ENCODE measurements at regions not wholly inside any gene's neighbourhood (a gene's known extent, or its start where the extent isn't known, plus 50 kb on each side); places are given as distances from the start of the nearest gene placed in this dataset.

DNA sequence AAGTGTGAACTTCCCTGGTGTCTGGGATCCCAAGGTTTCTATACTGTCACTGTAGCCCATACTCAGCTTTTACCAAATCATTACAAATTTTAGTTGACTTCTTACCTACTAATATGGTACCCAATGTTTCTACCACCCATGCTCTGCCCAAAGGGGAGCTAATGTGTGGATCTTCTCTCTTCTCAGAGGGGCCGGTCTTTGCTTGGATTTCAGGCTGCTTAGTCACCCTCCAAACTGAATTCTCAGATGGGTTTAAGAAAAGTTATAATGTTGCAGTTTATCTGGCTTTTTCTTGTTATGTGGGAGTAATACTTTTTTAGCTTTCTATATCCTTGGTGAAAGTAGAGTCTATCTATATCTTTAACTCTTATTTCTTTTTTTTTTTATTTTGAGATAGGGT lies 67.1 kb upstream of the AKAP13 start:
- H3K9ac ChIP-seq (ENCODE audit: low read depth, low read length) = no peak overlapping the region
- no peaks in the 10 kb centered on the region for H3K9me3 ChIP-seq (ENCODE audit: control insufficient read depth, insufficient read depth, low read length)
- H3K4me3 ChIP-seq (ENCODE audit: low read depth, low read length) = no peak overlapping the region
- no peaks in the 10 kb centered on the region for H3K27me3 ChIP-seq (ENCODE audit: control insufficient read depth, insufficient read depth, low read length)
- H3K27ac ChIP-seq (ENCODE audit: low read depth, low read length) = no peak overlapping the region
- H3K4me1 ChIP-seq (ENCODE audit: control insufficient read depth, insufficient read depth, low read length) = peaks cover 10% of the 10 kb centered on the region
- no peaks in the 10 kb centered on the region for H3K36me3 ChIP-seq (ENCODE audit: control insufficient read depth, insufficient read depth, low read length)

DNA sequence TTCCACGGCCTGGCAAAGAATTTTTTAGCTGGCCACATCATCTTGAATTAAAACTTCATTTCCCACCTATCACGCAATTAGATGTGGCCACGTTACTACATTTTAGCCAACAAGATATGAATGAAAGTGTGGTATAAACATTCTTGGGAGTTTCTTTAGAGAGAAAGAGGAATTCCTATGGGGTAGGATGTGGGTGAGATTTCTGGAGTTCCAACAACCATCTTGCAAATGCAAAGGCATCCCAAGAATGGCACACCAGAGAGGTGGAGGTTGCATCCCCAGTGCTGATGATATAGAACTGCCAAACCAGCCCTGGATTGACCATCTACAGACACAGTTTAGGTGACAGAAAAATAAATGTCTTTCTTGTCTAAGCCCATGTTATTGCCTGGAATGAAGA lies 66.3 kb upstream of the AKAP13 start:
- Histone ChIP-seq H3K9me3 (ENCODE audit: control insufficient read depth, insufficient read depth, low read length) (no peaks in the 10 kb centered on the region), H3K4me1 (ENCODE audit: control insufficient read depth, insufficient read depth, low read length) (peaks cover 10% of the 10 kb centered on the region), H3K27me3 (ENCODE audit: control insufficient read depth, insufficient read depth, low read length) (no peaks in the 10 kb centered on the region), H3K36me3 (ENCODE audit: control insufficient read depth, insufficient read depth, low read length) (no peaks in the 10 kb centered on the region), H3K9ac (ENCODE audit: low read depth, low read length) (no peak overlapping the region), H3K4me3 (ENCODE audit: low read depth, low read length) (no peak overlapping the region), H3K27ac (ENCODE audit: low read depth, low read length) (no peak overlapping the region)

DNA sequence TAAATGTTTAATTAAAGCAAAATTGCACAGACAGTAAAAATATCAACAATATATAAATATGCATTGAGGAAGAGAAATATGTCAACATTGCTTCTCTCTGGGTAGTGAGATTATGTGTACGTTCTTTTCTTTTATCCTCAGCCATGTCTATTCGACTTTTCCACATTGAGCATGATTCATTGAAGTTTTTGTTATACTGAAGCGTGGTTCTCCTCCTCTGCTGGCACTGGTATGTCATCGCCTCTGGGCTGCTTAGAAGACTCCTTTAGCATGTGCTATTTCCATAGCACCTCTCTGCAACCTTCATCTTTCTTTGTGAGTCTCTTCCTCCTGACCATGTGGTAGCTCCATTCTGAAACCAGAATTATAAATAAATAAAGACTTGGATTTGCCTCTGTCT lies 65.8 kb upstream of the AKAP13 start:
- H3K9me3 ChIP-seq (ENCODE audit: control insufficient read depth, insufficient read depth, low read length) = no peaks in the 10 kb centered on the region
- H3K27me3 ChIP-seq (ENCODE audit: control insufficient read depth, insufficient read depth, low read length) = no peaks in the 10 kb centered on the region
- H3K4me3 ChIP-seq (ENCODE audit: low read depth, low read length) = no peak overlapping the region
- no peak overlapping the region for H3K27ac ChIP-seq (ENCODE audit: low read depth, low read length)
- no peaks in the 10 kb centered on the region for H3K36me3 ChIP-seq (ENCODE audit: control insufficient read depth, insufficient read depth, low read length)
- H3K9ac ChIP-seq (ENCODE audit: low read depth, low read length) = no peak overlapping the region
- H3K4me1 ChIP-seq (ENCODE audit: control insufficient read depth, insufficient read depth, low read length) = peaks cover 10% of the 10 kb centered on the region

DNA sequence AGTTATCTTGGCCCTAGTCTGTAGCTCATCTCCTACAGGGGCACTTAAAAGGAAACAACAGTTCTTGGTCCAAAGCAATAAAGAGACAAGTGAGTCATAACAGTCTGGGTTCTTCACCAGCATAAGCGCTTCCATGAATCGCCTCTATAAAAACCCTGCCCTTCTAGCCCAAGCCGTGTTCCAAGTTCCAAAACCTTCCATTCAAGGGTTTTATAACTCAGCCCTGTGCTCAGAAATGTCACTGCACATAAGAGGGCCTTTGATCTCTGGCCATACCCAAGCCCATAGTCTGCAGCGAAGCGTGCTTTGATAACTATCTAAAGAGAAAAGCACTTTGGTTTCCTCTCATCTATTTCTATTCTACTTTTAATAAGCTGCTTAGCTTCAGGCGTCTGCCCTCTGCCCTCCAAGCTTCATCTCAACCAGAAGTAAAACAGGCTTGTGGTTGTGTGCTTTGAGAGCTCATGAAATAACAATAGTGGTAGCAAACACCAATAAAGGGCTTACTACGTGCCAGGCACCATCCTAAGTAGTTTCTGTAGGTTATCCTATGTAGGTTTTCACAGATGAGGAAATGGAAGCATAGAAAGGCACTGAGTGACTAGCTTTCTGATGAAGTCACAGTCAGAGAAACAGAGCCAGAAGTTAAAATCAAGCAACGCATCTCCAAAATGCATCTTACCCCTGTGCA lies 64.0 kb upstream of the AKAP13 start:
- Histone ChIP-seq H3K27ac (ENCODE audit: low read depth, low read length) (no peak overlapping the region), H3K36me3 (ENCODE audit: control insufficient read depth, insufficient read depth, low read length) (no peaks in the 10 kb centered on the region), H3K27me3 (ENCODE audit: control insufficient read depth, insufficient read depth, low read length) (no peaks in the 10 kb centered on the region), H3K9ac (ENCODE audit: low read depth, low read length) (no peak overlapping the region), H3K4me3 (ENCODE audit: low read depth, low read length) (no peak overlapping the region), H3K4me1 (ENCODE audit: control insufficient read depth, insufficient read depth, low read length) (peaks cover 10% of the 10 kb centered on the region), H3K9me3 (ENCODE audit: control insufficient read depth, insufficient read depth, low read length) (no peaks in the 10 kb centered on the region)

DNA sequence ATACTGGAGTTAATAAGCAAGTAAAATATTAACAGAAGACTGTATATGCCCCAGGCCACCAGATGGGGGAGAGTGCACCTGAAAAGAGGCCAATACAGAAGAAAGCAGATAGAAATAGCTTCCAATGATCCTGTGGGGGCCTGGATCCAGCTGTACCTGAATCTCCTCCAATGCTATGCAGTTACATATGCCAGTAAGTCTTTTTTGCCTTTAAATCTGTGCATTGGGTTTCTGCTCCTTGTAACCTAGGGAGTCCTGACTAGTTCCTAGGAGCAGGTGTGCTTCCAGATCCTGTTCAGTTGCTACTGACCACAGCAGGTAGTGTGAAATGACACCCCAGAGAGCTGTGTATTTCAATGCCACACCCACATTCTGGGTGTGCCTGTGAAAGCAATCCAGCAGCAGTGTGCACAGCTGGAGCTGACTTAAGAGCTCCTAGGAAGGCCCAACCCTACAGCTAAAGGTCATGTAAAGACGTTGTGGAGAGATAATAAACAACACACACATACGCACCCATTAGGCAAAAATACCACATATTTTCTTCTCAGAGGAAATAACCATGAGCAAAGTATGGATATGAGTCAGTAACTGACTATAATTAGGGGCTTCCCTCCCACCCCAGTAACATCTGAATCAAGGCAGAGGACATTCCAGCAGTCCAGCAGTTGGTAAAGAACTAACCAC lies 62.2 kb upstream of the AKAP13 start:
- Histone ChIP-seq H3K4me1 (ENCODE audit: control insufficient read depth, insufficient read depth, low read length) (0 out of 2 replicates have a peak, but pooled peaks cover 1% of the 10 kb centered on the region), H3K9ac (ENCODE audit: low read depth, low read length) (no peak overlapping the region), H3K27ac (ENCODE audit: low read depth, low read length) (no peak overlapping the region), H3K4me3 (ENCODE audit: low read depth, low read length) (no peak overlapping the region), H3K36me3 (ENCODE audit: control insufficient read depth, insufficient read depth, low read length) (no peaks in the 10 kb centered on the region), H3K27me3 (ENCODE audit: control insufficient read depth, insufficient read depth, low read length) (no peaks in the 10 kb centered on the region), H3K9me3 (ENCODE audit: control insufficient read depth, insufficient read depth, low read length) (no peaks in the 10 kb centered on the region)

DNA sequence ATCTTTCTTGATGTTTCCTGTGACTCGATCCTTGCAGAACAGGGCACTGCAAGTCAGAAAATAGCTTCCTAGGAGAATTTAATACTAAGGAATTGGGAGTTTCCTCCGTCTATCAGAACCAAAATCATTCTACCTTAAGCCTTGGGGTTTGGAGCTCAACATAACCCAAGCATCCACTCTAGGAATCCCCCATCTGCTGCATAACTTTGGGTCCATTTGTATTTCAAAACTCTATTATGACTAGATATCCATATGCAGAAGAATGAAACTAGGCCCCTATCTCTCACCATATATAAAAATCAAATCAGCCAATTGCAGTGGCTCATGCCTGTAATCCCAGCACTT lies 61.7 kb upstream of the AKAP13 start:
- no peak overlapping the region for H3K9ac ChIP-seq (ENCODE audit: low read depth, low read length)

DNA sequence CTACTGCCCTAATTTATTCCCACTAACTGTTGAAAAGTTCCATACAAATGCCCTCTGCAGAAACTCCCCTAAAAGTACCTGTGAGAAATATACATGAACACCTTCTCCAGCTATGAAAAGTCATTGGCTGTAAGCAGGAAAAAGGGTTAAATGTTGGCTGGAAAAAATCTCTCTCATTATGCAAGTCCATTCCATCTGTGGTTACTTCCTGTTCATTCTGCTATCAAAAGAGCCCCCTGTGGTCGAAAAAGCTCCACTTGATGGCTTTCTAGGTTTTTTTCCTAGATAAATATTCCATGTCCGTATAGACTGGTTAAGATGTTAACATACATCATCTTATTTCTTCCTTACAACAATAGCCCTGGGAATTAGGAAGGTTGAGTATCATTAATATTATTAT lies 56.2 kb upstream of the AKAP13 start:
- Histone ChIP-seq H3K9me3 (ENCODE audit: control insufficient read depth, insufficient read depth, low read length) (no peaks in the 10 kb centered on the region), H3K4me3 (ENCODE audit: low read depth, low read length) (no peak overlapping the region), H3K36me3 (ENCODE audit: control insufficient read depth, insufficient read depth, low read length) (no peaks in the 10 kb centered on the region), H3K27me3 (ENCODE audit: control insufficient read depth, insufficient read depth, low read length) (no peaks in the 10 kb centered on the region), H3K9ac (ENCODE audit: low read depth, low read length) (no peak overlapping the region), H3K4me1 (ENCODE audit: control insufficient read depth, insufficient read depth, low read length) (peaks cover 7% of the 10 kb centered on the region; the same call in 1 of the 2 replicates), H3K27ac (ENCODE audit: low read depth, low read length) (no peak overlapping the region)

More for the DNA sequence above, 61.7 kb upstream of the AKAP13 start:
- no peaks in the 10 kb centered on the region for H3K9me3 ChIP-seq (ENCODE audit: control insufficient read depth, insufficient read depth, low read length)
- no peaks in the 10 kb centered on the region for H3K4me1 ChIP-seq (ENCODE audit: control insufficient read depth, insufficient read depth, low read length)
- no peaks in the 10 kb centered on the region for H3K27me3 ChIP-seq (ENCODE audit: control insufficient read depth, insufficient read depth, low read length)
- H3K27ac ChIP-seq (ENCODE audit: low read depth, low read length) = no peak overlapping the region
- H3K4me3 ChIP-seq (ENCODE audit: low read depth, low read length) = no peak overlapping the region
- no peaks in the 10 kb centered on the region for H3K36me3 ChIP-seq (ENCODE audit: control insufficient read depth, insufficient read depth, low read length)

DNA sequence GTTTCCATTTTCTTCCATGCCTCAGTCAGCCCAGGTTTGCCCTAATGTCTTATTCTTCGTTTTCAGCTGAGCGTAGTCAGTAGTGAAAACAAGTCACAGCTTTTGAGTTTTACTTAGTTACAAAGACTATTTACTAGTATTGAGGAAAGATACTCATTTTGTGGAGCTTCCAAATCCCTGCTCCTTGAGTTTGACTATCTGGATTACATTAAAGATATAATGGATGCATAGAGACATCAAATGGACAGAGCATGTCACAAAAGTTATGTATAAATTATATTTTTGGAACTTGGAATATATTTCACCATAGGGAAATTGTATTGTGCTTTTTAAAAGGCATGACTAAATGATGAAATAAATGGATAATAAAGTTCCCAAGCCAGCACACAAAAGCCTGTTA lies 54.6 kb upstream of the AKAP13 start:
- H3K9ac ChIP-seq (ENCODE audit: low read depth, low read length) = no peak overlapping the region
- H3K9me3 ChIP-seq (ENCODE audit: control insufficient read depth, insufficient read depth, low read length) = no peaks in the 10 kb centered on the region
- H3K4me3 ChIP-seq (ENCODE audit: low read depth, low read length) = no peak overlapping the region
- no peak overlapping the region for H3K27ac ChIP-seq (ENCODE audit: low read depth, low read length)
- H3K36me3 ChIP-seq (ENCODE audit: control insufficient read depth, insufficient read depth, low read length) = no peaks in the 10 kb centered on the region
- H3K4me1 ChIP-seq (ENCODE audit: control insufficient read depth, insufficient read depth, low read length) = peaks cover 12% of the 10 kb centered on the region
- H3K27me3 ChIP-seq (ENCODE audit: control insufficient read depth, insufficient read depth, low read length) = no peaks in the 10 kb centered on the region

DNA sequence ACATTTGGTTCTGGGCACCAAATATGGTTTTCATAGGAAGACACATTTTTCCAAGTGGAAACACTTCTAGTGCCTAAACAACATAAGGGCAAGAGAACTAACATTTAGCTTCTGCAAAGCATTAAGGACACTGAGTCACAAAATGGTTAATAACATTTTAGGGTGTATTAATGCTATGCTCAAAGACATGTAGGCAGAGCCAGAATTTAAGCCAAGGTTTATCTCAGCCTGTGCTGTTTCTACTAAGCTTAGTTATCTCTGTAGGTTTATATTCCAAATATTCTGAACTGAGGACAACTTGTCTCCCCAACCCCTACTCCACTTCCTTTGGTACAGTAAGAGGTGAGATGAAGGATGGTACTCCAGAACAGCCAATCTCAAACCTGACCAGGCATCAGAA lies 54.1 kb upstream of the AKAP13 start:
- no peak overlapping the region for H3K27ac ChIP-seq (ENCODE audit: low read depth, low read length)
- no peak overlapping the region for H3K9ac ChIP-seq (ENCODE audit: low read depth, low read length)
- H3K4me3 ChIP-seq (ENCODE audit: low read depth, low read length) = no peak overlapping the region
- H3K36me3 ChIP-seq (ENCODE audit: control insufficient read depth, insufficient read depth, low read length) = no peaks in the 10 kb centered on the region
- no peaks in the 10 kb centered on the region for H3K27me3 ChIP-seq (ENCODE audit: control insufficient read depth, insufficient read depth, low read length)
- peaks cover 15% of the 10 kb centered on the region for H3K4me1 ChIP-seq (ENCODE audit: control insufficient read depth, insufficient read depth, low read length)
- H3K9me3 ChIP-seq (ENCODE audit: control insufficient read depth, insufficient read depth, low read length) = no peaks in the 10 kb centered on the region

DNA sequence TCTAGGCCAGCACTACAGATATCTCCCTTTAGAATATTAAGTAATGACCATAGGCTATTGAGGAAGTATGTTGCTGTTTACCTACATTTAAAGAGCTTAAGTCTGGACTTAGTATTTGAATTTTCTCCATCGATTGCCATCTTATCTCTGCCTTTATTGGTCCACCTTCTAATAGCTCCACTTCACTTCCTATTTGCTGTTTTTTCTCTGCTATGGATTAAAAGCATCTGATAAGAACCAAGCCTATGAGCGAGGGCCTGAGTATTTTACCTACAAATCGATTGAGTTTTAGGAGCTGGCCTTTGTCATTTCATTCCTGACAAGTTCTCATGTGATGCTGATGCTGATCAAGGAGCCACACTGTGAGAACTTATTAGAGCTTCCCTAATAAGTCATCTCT lies 52.6 kb upstream of the AKAP13 start:
- peaks cover 19% of the 10 kb centered on the region for H3K4me1 ChIP-seq (ENCODE audit: control insufficient read depth, insufficient read depth, low read length)
- H3K4me3 ChIP-seq (ENCODE audit: low read depth, low read length) = no peak overlapping the region
- H3K27me3 ChIP-seq (ENCODE audit: control insufficient read depth, insufficient read depth, low read length) = no peaks in the 10 kb centered on the region
- H3K9me3 ChIP-seq (ENCODE audit: control insufficient read depth, insufficient read depth, low read length) = no peaks in the 10 kb centered on the region
- no peak overlapping the region for H3K27ac ChIP-seq (ENCODE audit: low read depth, low read length)
- H3K9ac ChIP-seq (ENCODE audit: low read depth, low read length) = no peak overlapping the region
- H3K36me3 ChIP-seq (ENCODE audit: control insufficient read depth, insufficient read depth, low read length) = no peaks in the 10 kb centered on the region

DNA sequence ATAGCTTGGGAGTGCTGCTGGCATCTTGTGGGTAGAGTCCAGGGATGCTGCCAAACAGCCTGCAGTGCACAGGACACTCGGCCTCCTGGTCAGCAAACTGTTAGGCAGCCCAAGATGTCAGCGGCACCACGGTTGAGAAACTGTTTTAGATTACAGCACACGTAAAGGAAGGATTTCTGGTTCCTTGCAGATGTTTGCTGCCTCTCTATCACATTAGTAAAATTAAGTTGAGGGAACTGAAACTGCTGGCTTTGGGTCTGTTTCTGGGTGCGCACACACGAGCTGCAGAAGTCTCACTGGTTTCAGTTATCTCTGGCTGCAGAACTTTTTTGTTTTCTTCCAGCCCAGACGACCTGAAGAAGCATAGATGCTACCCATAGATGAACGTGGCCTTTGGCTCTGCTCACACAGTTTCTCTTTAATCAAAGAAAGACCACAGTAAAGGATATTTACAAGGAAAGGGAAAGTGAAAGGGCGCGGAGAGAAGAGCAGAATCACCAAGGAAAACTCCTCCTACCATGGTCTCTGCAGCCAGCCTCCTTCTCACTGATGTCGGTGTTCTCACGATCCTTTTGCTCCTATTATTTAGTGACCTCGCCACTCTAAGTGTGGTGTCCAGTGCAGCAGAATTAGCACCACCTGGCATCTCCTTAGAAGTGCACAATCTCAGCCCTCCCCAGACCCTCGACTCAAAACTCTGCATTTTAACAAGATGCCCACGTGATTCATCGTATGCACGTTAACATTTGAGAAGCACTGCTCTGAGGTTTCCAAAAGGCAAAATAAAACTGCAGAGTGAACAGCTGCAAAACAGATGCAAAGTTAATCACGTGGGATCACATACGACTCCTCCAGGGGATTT lies 50.6 kb upstream of the AKAP13 start:
- no peak overlapping the region for H3K27ac ChIP-seq (ENCODE audit: low read depth, low read length)
- H3K9me3 ChIP-seq (ENCODE audit: control insufficient read depth, insufficient read depth, low read length) = no peaks in the 10 kb centered on the region
- H3K4me3 ChIP-seq (ENCODE audit: low read depth, low read length) = no peak overlapping the region; the same call in 1 of the 2 replicates
- peaks cover 19% of the 10 kb centered on the region for H3K4me1 ChIP-seq (ENCODE audit: control insufficient read depth, insufficient read depth, low read length)
- H3K9ac ChIP-seq (ENCODE audit: low read depth, low read length) = no peak overlapping the region
- no peaks in the 10 kb centered on the region for H3K36me3 ChIP-seq (ENCODE audit: control insufficient read depth, insufficient read depth, low read length)
- no peaks in the 10 kb centered on the region for H3K27me3 ChIP-seq (ENCODE audit: control insufficient read depth, insufficient read depth, low read length)

Measured in HUES48 (cell line).